ENCODE measurements at regions not wholly inside any gene's neighbourhood (a gene's known extent, or its start where the extent isn't known, plus 50 kb on each side); places are given as distances from the start of the nearest gene placed in this dataset.
A peak's percentile ranks its signal among the peaks of the same experiment; 100 is the strongest.

DNA sequence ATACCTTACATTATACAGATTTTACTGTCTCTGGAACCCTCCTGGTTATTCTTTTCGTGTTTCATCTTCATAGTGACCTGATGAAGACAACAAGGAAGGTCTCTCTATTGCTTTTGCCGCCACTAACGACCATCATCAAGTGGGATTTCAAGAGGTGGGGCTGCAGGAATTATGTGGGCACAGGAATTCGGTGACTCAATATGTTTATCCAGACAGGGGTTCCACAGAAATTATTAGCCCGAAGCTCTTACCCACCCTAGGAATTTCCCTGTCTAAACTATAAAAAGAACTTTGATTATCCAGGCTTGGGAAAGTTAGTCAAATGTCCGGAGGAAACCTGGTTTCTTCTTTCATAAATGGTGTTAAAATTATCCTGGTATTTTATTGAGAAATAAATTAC lies 566.8 kb upstream of the TENM4 start:
- Histone ChIP-seq H3K9me3 (no peaks in the 10 kb centered on the region), H3K36me3 (no peaks in the 10 kb centered on the region), H3K4me3 (no peak overlapping the region), H3K27ac (no peak overlapping the region), H3K27me3 (no peaks in the 10 kb centered on the region), H3K4me1 (no peaks in the 10 kb centered on the region)
- ATAC-seq (ENCODE audit: low FRiP score in 2 of 2), result no peak
- TF ChIP-seq, protein P1, sequence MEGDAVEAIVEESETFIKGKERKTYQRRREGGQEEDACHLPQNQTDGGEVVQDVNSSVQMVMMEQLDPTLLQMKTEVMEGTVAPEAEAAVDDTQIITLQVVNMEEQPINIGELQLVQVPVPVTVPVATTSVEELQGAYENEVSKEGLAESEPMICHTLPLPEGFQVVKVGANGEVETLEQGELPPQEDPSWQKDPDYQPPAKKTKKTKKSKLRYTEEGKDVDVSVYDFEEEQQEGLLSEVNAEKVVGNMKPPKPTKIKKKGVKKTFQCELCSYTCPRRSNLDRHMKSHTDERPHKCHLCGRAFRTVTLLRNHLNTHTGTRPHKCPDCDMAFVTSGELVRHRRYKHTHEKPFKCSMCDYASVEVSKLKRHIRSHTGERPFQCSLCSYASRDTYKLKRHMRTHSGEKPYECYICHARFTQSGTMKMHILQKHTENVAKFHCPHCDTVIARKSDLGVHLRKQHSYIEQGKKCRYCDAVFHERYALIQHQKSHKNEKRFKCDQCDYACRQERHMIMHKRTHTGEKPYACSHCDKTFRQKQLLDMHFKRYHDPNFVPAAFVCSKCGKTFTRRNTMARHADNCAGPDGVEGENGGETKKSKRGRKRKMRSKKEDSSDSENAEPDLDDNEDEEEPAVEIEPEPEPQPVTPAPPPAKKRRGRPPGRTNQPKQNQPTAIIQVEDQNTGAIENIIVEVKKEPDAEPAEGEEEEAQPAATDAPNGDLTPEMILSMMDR (IDR thresholded peaks at IDR 0.05), result no peak
- TF ChIP-seq POLR2AphosphoS5 (IDR thresholded peaks at IDR 0.05) (no peak), EP300 (IDR thresholded peaks at IDR 0.05) (no peak), POLR2A (IDR thresholded peaks at IDR 0.05) (no peak)
- 66 to 69% methylated on average over 6 of the region's 6 CpGs for WGBS, 2 donors
- no peak for DNase-seq

DNA sequence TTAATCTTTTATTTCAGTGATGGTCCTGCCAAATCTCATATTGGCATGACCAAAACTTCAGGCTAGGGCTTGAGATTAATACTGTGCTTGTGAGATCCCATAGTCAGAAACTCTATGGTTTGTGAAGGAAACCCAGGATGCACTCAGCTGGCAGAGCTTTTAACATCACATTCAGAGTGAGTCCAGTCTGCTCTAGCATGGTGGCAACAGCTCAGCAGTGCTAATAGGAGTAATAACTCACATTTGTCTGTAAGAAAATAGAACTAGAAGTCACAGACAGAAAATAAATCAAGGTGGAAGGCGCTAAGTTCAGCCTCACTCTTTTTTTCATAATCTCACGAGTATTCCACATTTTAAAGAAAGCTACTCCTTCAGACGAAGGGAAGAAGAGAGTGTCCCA lies 549.3 kb upstream of the TENM4 start:
- Histone ChIP-seq H3K4me3 (no peak overlapping the region), H3K36me3 (no peaks in the 10 kb centered on the region), H3K27ac (no peak overlapping the region), H3K4me1 (no peaks in the 10 kb centered on the region), H3K9me3 (no peaks in the 10 kb centered on the region), H3K27me3 (no peaks in the 10 kb centered on the region)
- 75% methylated on average over 3 of the region's 3 CpGs for WGBS, 2 donors
- DNase-seq (no peak), ATAC-seq (ENCODE audit: low FRiP score in 2 of 2) (no peak)
- no peak for TF ChIP-seq POLR2AphosphoS5 (IDR thresholded peaks at IDR 0.05)
- TF ChIP-seq EP300 (IDR thresholded peaks at IDR 0.05), result no peak
- no peak for TF ChIP-seq POLR2A (IDR thresholded peaks at IDR 0.05)
- TF ChIP-seq, protein P1 (IDR thresholded peaks at IDR 0.05), result no peak

DNA sequence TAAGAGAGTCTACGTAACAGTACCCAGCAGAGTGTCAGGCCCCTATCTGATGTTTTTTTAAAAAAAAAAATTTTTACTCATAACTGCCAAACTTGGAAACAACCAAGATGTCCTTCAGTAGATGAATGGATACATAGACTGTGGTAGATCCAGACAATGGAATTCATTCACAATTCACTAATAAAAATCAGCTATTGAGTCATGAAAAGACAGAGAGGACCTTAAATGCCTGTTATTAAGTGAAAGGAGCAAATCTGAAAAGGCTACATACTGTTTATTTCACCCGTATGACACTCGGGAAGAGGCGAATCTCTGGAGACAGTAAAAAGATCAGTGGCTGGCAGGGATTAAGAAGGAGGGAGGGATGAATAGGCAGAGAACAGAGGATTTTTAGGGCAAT lies 541.4 kb upstream of the TENM4 start:
- H3K9me3 ChIP-seq, result no peaks in the 10 kb centered on the region
- no peaks in the 10 kb centered on the region for H3K4me1 ChIP-seq
- ATAC-seq (ENCODE audit: low FRiP score in 2 of 2) (no peak), DNase-seq (no peak)
- H3K36me3 ChIP-seq, result no peaks in the 10 kb centered on the region
- no peaks in the 10 kb centered on the region for H3K27me3 ChIP-seq
- H3K4me3 ChIP-seq, result no peak overlapping the region
- H3K27ac ChIP-seq, result no peak overlapping the region
- TF ChIP-seq, protein P1 (IDR thresholded peaks at IDR 0.05), result no peak
- TF ChIP-seq POLR2AphosphoS5 (IDR thresholded peaks at IDR 0.05), result no peak
- no peak for TF ChIP-seq POLR2A (IDR thresholded peaks at IDR 0.05)
- no peak for TF ChIP-seq EP300 (IDR thresholded peaks at IDR 0.05)
- WGBS, 2 donors, result 87 to 88% methylated on average over 4 of the region's 4 CpGs

DNA sequence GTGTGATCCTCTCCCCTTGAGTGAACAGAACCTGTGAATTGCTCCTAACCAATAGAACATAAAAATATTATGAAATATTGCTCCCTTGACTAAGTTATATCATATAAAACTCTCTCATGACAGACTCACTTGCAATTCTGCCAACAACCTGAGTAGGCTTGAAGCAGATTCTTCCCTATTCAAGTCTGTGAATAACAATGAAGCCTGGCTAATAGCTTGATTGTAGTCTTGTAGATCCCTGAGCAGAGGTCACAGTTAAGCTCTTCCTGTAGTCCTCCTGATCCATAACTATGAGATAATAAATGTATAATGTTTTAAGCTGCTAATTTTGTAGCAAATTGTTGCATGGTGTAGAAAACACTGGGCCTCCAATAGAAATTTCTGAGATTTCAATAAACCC lies 540.1 kb upstream of the TENM4 start:
- no peak for DNase-seq
- TF ChIP-seq POLR2AphosphoS5 (IDR thresholded peaks at IDR 0.05) (no peak), POLR2A (IDR thresholded peaks at IDR 0.05) (no peak), EP300 (IDR thresholded peaks at IDR 0.05) (no peak)
- TF ChIP-seq, protein P1 (IDR thresholded peaks at IDR 0.05), result no peak
- no peaks in the 10 kb centered on the region for H3K36me3 ChIP-seq
- no peak overlapping the region for H3K4me3 ChIP-seq
- H3K27ac ChIP-seq, result no peak overlapping the region
- H3K27me3 ChIP-seq, result no peaks in the 10 kb centered on the region
- H3K4me1 ChIP-seq, result no peaks in the 10 kb centered on the region
- no peaks in the 10 kb centered on the region for H3K9me3 ChIP-seq
- no peak for ATAC-seq (ENCODE audit: low FRiP score in 2 of 2)

DNA sequence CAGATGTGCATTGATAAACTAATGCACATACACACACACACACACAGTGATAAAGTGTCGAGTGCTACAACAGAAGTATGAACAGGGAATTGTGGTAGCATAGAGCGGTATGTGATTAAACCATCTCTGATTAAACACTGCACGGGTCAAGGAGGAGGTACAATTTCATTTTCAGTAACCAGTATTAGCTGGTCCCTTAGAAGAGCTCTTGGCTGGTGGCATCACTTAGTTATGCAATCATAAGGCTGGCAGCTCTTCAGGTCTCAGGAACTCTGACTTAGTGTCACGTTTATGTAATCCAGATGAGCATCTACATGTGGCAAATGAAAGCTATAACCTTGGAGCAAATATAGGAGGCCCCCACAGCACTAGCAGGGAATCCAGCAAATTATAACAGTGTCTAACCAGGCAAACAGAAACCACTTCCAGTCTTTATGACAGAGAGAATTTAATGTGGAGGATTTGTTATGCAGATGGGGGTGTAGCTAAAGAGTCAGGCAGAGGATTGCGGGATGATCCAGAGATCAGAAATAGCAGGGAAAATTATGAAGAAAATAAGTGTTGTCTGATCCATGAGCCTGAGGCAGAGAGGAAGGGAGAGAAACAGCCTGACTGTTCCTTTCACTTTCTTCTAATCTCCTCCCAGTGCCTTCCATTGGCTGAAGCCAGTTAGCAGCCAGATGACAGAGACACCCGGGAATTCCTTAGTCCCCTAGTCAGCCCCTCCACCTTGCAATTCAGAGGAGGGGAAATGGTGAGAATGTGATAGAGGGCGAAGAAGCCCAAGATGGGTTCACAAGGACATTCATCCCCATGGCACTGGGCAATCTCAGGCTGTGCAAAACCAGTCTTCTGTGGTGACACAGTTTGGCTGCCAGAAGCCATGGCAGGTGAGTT lies 533.1 kb upstream of the TENM4 start:
- no peak overlapping the region for H3K27ac ChIP-seq
- ATAC-seq (ENCODE audit: low FRiP score in 2 of 2), result peak; percentile 39 to 41
- no peaks in the 10 kb centered on the region for H3K27me3 ChIP-seq

More for the DNA sequence above, 533.1 kb upstream of the TENM4 start:
- H3K36me3 ChIP-seq, result no peaks in the 10 kb centered on the region
- peak in 1 of 2 donors; percentile 21 for DNase-seq
- no peak for TF ChIP-seq EP300 (IDR thresholded peaks at IDR 0.05)
- TF ChIP-seq, protein P1 (IDR thresholded peaks at IDR 0.05), result no peak
- no peak for TF ChIP-seq POLR2AphosphoS5 (IDR thresholded peaks at IDR 0.05)
- no peak for TF ChIP-seq POLR2A (IDR thresholded peaks at IDR 0.05)
- no peak overlapping the region for H3K4me3 ChIP-seq
- no peaks in the 10 kb centered on the region for H3K9me3 ChIP-seq
- WGBS, 2 donors, result 43 to 47% methylated on average over 6 to 7 of the region's 7 CpGs
- H3K4me1 ChIP-seq, result no peaks in the 10 kb centered on the region
